HG03520 (cell line): ENCODE measurements at regions not wholly inside any gene's neighbourhood (a gene's known extent, or its start where the extent isn't known, plus 50 kb on each side); places are given as distances from the start of the nearest gene placed in this dataset.

Source experiments
- ATAC-seq: cut with Tn5 transposase; IDR thresholded peaks from one replicate; pipeline ENCODE4 v1.9.1; 2021; ENCODE audit warnings: mild to moderate bottlenecking, moderate library complexity; ENCODE audit not compliant: unreplicated experiment

DNA sequence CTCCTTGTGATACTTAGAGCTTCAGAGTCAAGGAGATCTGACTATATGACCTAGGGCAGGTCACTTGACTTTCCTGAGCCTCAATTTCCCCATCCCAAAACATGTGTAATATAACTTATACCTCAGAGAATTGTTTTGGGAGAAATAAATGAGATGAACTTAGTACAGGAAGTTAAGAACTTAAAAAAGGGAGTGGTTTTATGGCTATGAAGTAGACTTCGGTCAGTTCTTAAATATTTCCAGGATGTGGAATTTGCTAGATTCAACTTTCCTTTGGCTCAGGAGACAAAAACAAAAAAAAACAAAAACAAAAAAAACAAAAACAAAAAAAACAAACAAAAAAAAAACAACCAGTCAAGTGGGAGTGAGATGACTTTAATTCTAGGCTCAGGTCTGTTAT, 116.7 kb downstream of the EDEM1 start:
- no peak for ATAC-seq

GRCh38 chr3:5304789-5305683, 117.5 kb downstream of the EDEM1 start:
- peak; percentile 81 for ATAC-seq

DNA sequence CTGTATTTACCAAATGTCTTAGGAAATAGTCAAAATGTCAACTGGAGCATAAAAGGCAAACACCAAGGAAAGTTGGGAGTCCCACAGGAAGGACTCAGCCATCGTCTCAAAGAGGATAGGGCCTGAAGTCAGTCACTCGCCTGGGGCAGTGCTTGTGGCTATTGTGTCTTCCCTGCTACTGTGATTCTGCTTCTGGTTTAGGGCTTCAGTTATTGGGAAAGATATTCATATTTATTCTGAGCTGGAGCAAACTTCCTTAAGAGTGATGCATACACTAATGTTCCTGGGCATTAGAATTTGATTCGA, 118.1 kb downstream of the EDEM1 start:
- ATAC-seq = peak; percentile 15

DNA sequence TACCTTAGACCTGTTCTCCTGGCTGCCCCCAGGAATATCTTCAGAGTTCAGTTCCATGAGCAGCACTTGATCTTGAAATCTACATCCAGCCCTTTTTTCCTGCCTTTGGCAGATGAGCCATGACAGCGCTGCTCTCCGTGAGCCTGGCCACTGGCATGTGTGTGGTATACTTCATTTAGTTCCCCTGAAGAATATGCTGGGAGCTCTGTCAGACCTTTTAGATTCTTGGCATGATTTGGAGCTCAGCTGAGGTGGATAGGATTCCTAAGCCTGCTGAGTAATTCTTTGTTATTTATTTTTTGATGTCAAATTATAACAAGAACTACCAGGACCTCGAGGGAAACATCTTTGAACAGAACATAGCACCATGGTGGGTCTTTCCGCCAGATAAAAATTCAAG, 121.7 kb downstream of the EDEM1 start:
- ATAC-seq = no peak

DNA sequence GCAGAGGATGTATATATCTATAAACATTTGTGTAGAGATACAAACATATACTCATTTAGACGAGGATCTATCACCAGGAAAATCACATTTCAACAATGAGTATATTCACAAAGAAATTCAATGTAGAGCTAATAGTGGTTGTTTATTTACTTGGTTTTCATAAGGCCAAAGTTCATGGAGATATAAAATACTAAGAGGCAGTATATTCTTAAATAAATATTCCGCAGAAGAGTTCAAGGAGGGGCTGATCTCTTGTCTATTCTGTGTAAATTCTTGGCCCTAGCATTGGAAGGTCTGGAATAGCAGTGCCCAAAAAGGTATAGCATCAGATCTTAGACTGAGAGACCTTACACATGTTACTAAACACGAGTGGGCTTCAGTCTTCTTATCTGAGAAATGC, 122.1 kb downstream of the EDEM1 start:
- ATAC-seq = no peak

DNA sequence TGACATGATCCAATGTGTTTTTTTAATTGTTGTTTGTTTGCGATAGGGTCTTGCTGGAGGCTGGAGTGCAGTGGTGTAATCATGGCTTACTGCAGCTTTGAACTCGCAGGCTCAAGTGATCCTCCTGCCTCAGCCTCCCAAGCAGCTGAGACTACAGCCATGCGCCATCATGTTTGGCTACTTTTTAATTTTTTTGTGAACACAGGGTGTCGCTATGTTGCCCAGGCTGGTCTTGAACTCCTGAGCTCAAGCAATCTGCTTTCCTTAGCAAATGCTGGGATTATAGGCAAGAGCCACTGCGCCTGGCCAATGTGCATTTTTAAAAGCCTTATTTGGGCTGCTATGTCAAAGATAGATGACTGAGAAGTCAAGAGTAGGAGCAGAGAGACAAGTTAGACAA, 123.0 kb downstream of the EDEM1 start:
- no peak for ATAC-seq

DNA sequence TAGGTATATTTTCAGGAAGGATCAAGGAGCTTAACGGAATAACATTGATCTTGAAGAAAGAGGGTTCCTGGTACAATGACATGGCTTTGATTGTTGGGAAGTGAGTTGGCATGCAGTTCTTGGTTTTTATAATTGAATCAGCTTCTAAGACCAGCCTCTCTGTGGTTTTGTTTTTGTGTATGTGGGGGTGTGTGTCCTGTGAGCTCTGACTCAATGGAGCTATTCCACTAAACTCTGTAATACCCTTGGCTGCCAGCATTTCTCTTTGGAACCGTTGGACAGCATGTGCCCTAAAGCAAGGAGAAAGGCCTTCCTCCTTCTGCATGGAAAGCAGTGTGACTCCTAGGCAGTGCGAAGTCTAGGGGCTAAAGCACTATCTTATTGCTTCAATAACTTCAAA, 124.8 kb downstream of the EDEM1 start:
- ATAC-seq = no peak

DNA sequence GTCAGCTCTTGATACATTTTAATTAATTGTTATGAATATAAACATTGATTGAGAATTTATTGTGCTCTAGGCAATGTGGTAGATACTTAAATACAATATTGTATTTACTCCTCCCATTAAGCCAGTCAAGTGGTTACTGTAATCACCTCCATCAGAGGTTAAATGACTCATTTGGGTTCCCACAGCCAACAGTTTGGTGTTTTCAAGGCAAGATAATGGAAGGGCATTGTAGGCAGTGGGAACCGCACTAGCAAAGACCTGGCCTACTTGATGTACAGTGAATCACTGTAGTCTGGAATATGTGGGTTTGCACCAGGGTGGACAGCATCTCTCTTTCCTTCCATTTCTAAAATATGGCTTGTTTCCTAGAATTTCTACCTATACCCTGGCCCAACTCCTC, 127.4 kb downstream of the EDEM1 start:
- ATAC-seq = no peak

DNA sequence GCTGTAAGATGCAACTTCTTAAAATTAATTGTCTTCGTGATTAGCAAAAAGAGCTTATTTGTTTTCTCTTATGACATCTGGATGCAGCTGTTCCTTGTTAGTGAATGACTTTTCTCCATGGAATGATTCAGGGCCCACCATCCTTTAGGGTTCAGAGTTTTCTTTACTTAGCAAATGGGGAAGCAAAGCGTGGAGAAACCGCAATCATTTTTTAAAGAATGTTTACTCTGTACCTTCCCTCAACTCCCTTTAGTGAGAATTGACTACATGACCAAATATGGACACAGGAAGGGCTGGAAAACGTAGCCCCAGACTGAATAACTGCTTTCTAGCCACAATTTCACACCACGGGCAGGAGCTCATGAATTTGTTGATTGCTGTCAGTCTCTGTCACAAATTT, 130.1 kb downstream of the EDEM1 start:
- ATAC-seq = no peak

- no peak for ATAC-seq
Observed at GRCh38 chr3:5319454-5319853, 131.9 kb downstream of the EDEM1 start.

GRCh38 chr3:5321666-5322340, 134.3 kb downstream of the EDEM1 start:
- ATAC-seq = no peak

DNA sequence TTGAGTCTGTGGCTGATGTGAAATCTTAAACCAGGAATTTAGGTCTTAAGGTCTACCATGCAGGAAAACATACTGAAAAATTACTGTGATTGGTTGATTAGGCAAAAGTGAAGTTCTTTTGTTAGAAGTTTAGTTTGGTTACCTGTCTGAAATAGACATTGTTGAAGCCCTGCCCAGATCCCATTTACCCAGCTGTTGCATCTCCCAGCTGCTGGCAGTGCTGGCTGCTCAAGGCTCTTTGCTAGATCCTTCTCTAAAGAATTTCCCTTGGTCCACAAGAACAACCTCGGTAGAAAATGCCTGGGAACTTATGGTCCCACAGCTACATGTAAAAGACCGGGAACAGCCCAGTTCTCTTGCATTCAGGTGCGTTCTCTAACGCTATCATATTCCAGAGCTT, 137.3 kb downstream of the EDEM1 start:
- no peak for ATAC-seq

GRCh38 chr3:5330152-5330810, 142.8 kb downstream of the EDEM1 start:
- no peak for ATAC-seq

DNA sequence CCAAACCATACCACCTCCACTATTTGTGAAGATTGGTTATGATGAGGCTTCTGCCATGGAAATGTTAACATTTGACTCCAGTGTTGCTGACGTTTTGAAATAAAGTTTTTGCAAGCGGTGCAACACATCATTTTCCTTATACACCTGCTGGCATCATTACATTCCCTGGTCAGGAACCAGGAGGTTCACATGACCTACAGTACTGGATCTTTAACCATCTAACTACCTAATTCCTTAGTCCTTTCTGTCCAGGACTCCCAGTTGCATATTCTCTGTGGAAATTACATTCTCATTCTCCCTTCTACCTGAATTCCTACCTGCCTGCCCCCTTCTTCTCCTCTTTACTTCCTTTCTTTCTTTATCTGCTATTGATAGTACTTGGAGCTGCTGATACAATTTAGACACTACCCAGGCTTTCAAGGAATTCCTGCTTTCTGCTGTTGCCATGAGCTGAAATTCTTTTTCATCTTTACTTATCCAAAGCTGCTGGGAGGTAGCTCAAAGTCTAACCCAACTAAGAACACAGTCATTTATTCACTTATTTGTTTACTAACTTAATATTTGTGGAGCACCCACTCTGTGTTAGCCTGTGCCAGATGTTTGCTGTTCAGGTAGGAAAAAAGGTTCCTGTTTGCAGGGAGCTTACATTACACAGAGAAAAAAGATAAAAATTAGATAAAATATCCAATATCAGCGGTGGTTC, 144.2 kb downstream of the EDEM1 start:
- ATAC-seq = no peak

- ATAC-seq = no peak
Observed at GRCh38 chr3:5332270-5332956, 144.9 kb downstream of the EDEM1 start.

DNA sequence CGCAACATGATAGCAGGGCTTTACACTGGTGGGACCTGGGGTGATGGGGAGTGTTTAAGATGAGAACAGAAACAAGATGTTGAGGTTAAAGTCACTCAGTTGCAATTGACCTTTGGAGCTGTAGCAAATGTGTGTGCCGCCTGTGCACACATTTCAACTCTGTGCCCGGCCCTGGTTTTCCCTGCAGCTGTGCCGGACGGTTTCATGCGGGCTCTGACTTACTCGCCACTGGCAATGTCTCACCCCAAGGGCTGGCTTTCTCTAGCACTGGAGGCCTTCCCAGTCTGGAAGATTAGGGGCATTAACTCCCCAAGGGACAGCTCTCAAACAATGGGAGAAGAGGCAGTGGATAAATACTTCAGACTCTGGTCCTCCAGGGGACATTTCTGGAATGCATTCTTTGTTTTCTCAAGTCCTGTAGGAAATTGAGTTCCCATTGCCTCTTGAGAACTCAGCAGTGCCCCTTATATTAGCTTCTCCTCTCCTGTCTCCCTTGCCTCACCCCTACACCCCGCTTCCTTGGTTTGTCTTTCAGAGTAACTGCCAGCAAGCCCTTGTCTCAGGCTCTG, 152.5 kb downstream of the EDEM1 start:
- ATAC-seq = no peak

DNA sequence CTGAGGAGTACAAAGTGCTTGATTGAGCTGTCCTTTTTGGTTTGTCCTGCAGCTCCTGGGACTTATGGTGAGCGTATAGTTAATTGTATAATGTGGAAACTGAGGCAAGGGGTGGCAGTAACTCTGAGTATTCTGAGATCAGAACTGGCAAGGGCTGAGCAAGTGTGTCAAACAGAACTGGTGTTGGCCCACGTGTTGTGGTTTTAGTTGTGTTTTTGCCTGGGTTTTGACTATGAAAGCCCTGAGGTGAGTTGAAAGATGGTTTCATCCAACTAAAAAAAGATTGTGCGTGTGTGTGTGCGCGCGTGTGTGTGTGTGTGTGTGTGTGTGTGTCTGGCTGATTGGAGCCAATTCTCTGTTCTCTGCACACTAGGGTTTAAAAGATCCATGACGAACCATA, 154.1 kb downstream of the EDEM1 start:
- no peak for ATAC-seq

- ATAC-seq = no peak
Observed at GRCh38 chr3:5343459-5343858, 156.0 kb downstream of the EDEM1 start.

DNA sequence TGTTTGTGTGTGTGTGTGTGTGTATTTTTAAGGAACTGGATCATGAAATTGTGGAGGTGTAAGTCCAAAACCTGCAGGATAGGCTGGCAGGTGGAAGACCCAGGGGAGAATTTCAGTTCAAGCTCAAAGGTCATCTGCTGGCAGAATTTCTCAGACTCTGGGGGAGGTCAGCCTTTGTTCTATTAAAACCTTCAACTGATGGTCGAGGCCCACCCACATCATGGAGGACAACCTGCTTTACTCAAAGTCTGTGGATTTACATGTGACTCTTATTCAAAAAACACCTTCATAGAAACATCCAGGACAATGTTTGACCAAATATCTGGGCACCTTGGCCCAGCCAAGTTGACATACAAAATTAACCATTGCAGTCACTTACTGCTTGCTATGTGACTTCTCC, 157.2 kb downstream of the EDEM1 start:
- no peak for ATAC-seq

DNA sequence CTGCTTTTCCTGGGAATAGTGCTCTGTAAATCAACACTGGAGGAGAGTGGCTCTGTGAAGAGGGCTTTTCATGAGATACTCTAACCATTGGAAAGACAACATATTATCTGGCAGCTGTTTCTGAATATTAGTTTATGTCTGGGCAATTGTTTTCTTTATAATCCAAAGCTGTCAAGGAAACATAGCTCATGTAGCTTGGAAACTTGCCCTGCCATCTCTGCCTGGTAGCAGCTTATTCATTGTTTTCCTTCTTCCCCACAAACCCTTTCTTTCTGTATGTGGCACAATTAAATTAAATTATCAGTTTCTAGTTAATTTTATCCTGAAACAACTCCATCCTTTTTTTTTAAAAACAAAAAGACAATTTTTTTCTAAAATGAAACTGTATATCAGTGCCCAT, 160.0 kb downstream of the EDEM1 start:
- ATAC-seq = no peak
